ENCODE measurements at regions not wholly inside any gene's neighbourhood (a gene's known extent, or its start where the extent isn't known, plus 50 kb on each side); places are given as distances from the start of the nearest gene placed in this dataset.

- TF ChIP-seq, protein P1, sequence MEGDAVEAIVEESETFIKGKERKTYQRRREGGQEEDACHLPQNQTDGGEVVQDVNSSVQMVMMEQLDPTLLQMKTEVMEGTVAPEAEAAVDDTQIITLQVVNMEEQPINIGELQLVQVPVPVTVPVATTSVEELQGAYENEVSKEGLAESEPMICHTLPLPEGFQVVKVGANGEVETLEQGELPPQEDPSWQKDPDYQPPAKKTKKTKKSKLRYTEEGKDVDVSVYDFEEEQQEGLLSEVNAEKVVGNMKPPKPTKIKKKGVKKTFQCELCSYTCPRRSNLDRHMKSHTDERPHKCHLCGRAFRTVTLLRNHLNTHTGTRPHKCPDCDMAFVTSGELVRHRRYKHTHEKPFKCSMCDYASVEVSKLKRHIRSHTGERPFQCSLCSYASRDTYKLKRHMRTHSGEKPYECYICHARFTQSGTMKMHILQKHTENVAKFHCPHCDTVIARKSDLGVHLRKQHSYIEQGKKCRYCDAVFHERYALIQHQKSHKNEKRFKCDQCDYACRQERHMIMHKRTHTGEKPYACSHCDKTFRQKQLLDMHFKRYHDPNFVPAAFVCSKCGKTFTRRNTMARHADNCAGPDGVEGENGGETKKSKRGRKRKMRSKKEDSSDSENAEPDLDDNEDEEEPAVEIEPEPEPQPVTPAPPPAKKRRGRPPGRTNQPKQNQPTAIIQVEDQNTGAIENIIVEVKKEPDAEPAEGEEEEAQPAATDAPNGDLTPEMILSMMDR (IDR thresholded peaks at IDR 0.05; ENCODE audit: low read depth, low read length, poor library complexity, severe bottlenecking) = no peak
- TF ChIP-seq EZH2phosphoT487 (IDR thresholded peaks at IDR 0.05; ENCODE audit: borderline replicate concordance, low read length) = no peak
These were observed 874.4 kb upstream of the TENM4 start for GRCh38 chr11:80315200-80315599.
